Activated B cell treated with CpG ODN at 0.5 μM for 24 hours (primary cell): ENCODE measurements at regions not wholly inside any gene's neighbourhood (a gene's known extent, or its start where the extent isn't known, plus 50 kb on each side); places are given as distances from the start of the nearest gene placed in this dataset.

ENCODE experiments used
- ATAC-seq: fragments of 200-7000 bp; cut with Tn5 transposase; one replicate; pipeline ENCODE4 v1.10.0; 2021; ENCODE audit warnings: low read depth, mild to moderate bottlenecking, moderate library complexity
- CTCF ChIA-PET: fragments of 350-600 bp; sonication (Branson Sonifier 250); formaldehyde crosslinking; loops from one replicate; lab custom pipeline; 2021; ENCODE audit warnings: antibody characterized with exemption; lab: Charles Lee
- POLR2A ChIA-PET: fragments of 350-600 bp; sonication (Branson Sonifier 250); formaldehyde crosslinking; loops from one replicate; lab custom pipeline; 2021; ENCODE audit warnings: antibody characterized with exemption; lab: Charles Lee
- DNase-seq: peaks from one replicate; pipeline ENCODE4 v3.0.0; 2022
- H3K27ac Mint-ChIP-seq: one replicate; pipeline ENCODE4 v1.8.0; 2020; ENCODE audit warnings: mixed read lengths
- H3K27me3 Mint-ChIP-seq: one replicate; pipeline ENCODE4 v1.8.0; 2021; ENCODE audit warnings: mixed read lengths
- H3K36me3 Mint-ChIP-seq: one replicate; pipeline ENCODE4 v1.8.0; 2021; ENCODE audit warnings: low read depth, mixed read lengths
- H3K4me1 Mint-ChIP-seq: one replicate; pipeline ENCODE4 v1.8.0; 2021; ENCODE audit warnings: mixed read lengths
- H3K4me3 Mint-ChIP-seq: one replicate; pipeline ENCODE4 v1.8.0; 2020; ENCODE audit warnings: mild to moderate bottlenecking, mixed read lengths
- H3K9me3 Mint-ChIP-seq: one replicate; pipeline ENCODE4 v1.8.0; 2020; ENCODE audit warnings: mixed read lengths
- CTCF ChIP-seq: fragments of 200-600 bp; IDR thresholded peaks from one replicate; pipeline ENCODE4 v1.8.0; 2022; ENCODE audit warnings: antibody characterized with exemption, mild to moderate bottlenecking
- intact Hi-C: fragments of 100-400 bp; cut with micrococcal nuclease; formaldehyde crosslinking; loops from one replicate; pipeline ENCODE4 v1.15.1; 2024

- H3K27me3 Mint-ChIP-seq = no peaks in the 10 kb centered on the region
- H3K9me3 Mint-ChIP-seq = no peaks in the 10 kb centered on the region
- H3K36me3 Mint-ChIP-seq = no peaks in the 10 kb centered on the region
- TF ChIP-seq CTCF = no peak
- ChIA-PET POLR2A (no interaction called here), CTCF (no interaction called here)
- H3K4me3 Mint-ChIP-seq = no peak overlapping the region
- no peaks in the 10 kb centered on the region for H3K4me1 Mint-ChIP-seq
- H3K27ac Mint-ChIP-seq = no peak overlapping the region
- intact Hi-C loops = no loop called here
- DNase-seq (no peak), ATAC-seq (no peak)
Observed at GRCh38 chr7:96928965-96929364, 76.4 kb upstream of the DLX6 start.

- no peak for TF ChIP-seq CTCF
- H3K27me3 Mint-ChIP-seq = no peaks in the 10 kb centered on the region
- H3K4me3 Mint-ChIP-seq = no peak overlapping the region
- H3K36me3 Mint-ChIP-seq = no peaks in the 10 kb centered on the region
- intact Hi-C loops = no loop called here
- no peak overlapping the region for H3K27ac Mint-ChIP-seq
- ATAC-seq (no peak), DNase-seq (no peak)
- CTCF ChIA-PET = no interaction called here
- H3K4me1 Mint-ChIP-seq = no peaks in the 10 kb centered on the region
- POLR2A ChIA-PET = no interaction called here
- H3K9me3 Mint-ChIP-seq = no peaks in the 10 kb centered on the region
Observed at GRCh38 chr7:96931891-96932290, 73.5 kb upstream of the DLX6 start.

- Mint-ChIP-seq H3K36me3 (no peaks in the 10 kb centered on the region), H3K9me3 (no peaks in the 10 kb centered on the region), H3K27me3 (no peaks in the 10 kb centered on the region), H3K4me1 (no peaks in the 10 kb centered on the region), H3K4me3 (no peak overlapping the region), H3K27ac (no peak overlapping the region)
- ATAC-seq (no peak), DNase-seq (no peak)
- no peak for TF ChIP-seq CTCF
- POLR2A ChIA-PET = no interaction called here
- intact Hi-C loops = no loop called here
- CTCF ChIA-PET = no interaction called here
Observed at GRCh38 chr7:96933067-96933645, 72.2 kb upstream of the DLX6 start.

- Mint-ChIP-seq H3K4me3 (no peak overlapping the region), H3K36me3 (no peaks in the 10 kb centered on the region), H3K9me3 (no peaks in the 10 kb centered on the region), H3K27ac (no peak overlapping the region), H3K4me1 (no peaks in the 10 kb centered on the region), H3K27me3 (peaks cover 2% of the 10 kb centered on the region)
- CTCF ChIA-PET = no interaction called here
- ATAC-seq (no peak), DNase-seq (no peak)
- intact Hi-C loops = no loop called here
- POLR2A ChIA-PET = no interaction called here
- no peak for TF ChIP-seq CTCF
Observed at GRCh38 chr7:96936621-96937020, 68.7 kb upstream of the DLX6 start.

GRCh38 chr7:96942112-96942511, 63.2 kb upstream of the DLX6 start:
- no peak for TF ChIP-seq CTCF
- ATAC-seq = no peak
- no peaks in the 10 kb centered on the region for H3K36me3 Mint-ChIP-seq
- H3K4me3 Mint-ChIP-seq = no peak overlapping the region
- H3K27me3 Mint-ChIP-seq = peaks cover 2% of the 10 kb centered on the region
- no peak overlapping the region for H3K27ac Mint-ChIP-seq
- ChIA-PET POLR2A (no interaction called here), CTCF (no interaction called here)
- no peaks in the 10 kb centered on the region for H3K4me1 Mint-ChIP-seq
- H3K9me3 Mint-ChIP-seq = no peaks in the 10 kb centered on the region
- DNase-seq = no peak
- intact Hi-C loops = no loop called here
